VCaP (cell line): ENCODE measurements at regions not wholly inside any gene's neighbourhood (a gene's known extent, or its start where the extent isn't known, plus 50 kb on each side); places are given as distances from the start of the nearest gene placed in this dataset.

Experiments used
- H3K27ac ChIP-seq: fragments of 450-650 bp; 2 replicates; pipeline ENCODE4 v1.5.1; 2017
- TF ChIP-seq, protein P1 (sequence below): fragments of 450-650 bp; conservative IDR thresholded peaks from 2 replicates; pipeline ENCODE4 v1.5.1; 2017; ENCODE audit warnings: mild to moderate bottlenecking, moderate library complexity

DNA sequence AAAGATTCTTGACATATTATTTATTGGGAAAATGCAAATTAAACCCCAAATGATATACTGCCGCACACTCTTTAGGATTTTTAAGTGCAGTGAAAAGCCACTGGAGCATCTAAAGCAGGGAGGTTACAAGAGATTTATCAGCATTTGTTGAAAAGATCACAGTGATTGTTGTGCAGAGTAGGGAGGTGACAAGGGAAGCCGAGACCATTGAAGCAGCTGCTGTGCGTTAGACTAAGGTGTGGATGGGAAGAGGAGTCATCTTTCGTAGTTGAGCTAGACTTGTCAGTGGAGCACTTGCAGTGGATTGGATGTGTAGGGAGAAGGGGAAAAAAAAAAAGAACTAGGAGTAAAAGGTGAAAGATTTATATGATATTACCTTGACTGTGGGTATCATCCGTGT lies 854.6 kb downstream of the NTRK3 start:
- TF ChIP-seq, protein P1, sequence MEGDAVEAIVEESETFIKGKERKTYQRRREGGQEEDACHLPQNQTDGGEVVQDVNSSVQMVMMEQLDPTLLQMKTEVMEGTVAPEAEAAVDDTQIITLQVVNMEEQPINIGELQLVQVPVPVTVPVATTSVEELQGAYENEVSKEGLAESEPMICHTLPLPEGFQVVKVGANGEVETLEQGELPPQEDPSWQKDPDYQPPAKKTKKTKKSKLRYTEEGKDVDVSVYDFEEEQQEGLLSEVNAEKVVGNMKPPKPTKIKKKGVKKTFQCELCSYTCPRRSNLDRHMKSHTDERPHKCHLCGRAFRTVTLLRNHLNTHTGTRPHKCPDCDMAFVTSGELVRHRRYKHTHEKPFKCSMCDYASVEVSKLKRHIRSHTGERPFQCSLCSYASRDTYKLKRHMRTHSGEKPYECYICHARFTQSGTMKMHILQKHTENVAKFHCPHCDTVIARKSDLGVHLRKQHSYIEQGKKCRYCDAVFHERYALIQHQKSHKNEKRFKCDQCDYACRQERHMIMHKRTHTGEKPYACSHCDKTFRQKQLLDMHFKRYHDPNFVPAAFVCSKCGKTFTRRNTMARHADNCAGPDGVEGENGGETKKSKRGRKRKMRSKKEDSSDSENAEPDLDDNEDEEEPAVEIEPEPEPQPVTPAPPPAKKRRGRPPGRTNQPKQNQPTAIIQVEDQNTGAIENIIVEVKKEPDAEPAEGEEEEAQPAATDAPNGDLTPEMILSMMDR, result no peak
- no peak overlapping the region for H3K27ac ChIP-seq

DNA sequence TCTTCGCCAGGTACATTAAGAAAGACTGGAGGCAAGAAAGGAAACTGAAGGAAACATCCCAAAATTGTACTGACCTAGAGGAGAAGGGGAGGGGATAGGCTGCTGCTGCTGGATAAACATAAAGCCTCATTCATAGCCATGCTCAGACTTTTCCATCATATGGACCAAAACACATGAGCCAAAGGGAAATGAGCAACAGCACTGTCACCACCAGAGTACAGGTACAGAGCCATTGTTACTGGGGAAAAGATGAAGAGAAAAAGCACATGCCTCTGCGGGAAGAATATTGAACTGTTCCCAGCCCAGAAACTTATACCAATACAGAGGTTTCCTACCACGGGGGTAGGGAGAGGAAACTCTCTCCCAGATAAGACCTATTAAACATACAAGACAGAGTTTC lies 861.9 kb downstream of the NTRK3 start:
- H3K27ac ChIP-seq, result no peak overlapping the region
- TF ChIP-seq, protein P1, result no peak

DNA sequence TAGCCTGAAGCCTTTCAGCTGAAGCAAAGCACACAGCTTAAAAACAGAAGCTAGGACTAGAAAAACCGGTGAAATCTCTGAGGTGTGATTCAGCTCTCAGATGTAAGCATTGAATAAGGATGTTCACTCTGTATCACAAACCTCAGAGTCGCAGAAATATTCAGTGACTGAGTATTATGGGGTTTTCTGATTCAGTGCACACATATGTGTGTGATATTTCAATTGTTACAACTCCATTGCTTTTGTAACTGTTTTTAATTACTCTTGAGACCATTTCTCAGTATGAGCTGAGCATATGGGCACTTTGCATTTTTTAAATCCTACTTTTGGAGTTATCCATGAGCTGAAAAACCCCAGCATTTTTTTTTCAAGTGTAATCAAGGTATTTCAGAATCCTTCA lies 868.8 kb downstream of the NTRK3 start:
- TF ChIP-seq, protein P1, result no peak
- no peak overlapping the region for H3K27ac ChIP-seq

DNA sequence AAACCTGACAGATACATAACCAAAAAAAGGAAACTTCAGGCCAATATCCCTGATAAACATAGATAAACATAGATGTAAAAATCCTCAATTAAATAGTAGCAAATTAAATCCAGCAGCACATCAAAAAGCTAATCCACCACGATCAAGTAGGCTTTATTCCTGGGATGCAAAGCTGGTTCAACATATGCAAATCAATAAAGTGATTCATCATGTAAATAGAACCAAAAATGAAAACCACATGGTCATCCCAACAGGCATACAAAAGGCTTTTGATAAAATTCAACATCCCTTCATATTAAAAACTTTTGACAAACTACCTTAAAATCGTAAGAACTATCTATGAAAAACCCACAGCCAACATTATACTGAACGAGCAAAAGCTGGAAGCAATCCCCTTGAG lies 882.2 kb downstream of the NTRK3 start:
- TF ChIP-seq, protein P1, result no peak
- no peak overlapping the region for H3K27ac ChIP-seq

DNA sequence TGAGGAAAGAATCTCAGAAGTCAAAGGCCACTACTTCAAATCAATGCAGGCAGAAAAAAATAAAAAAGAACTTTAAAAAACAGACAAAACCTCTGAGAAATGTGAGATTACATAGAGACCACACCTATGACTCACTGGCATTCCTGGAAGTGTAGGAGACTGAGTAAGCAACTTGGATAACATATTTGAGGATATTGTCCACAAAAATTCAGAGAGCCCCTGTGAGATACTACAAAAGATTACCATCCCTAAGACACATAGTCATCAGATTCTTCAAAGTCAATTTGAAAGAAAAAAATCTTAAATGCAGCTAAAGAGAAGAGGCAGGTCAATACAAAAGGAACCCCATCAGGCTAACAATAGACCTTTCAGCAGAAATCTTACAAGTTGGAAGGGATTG lies 887.3 kb downstream of the NTRK3 start:
- no peak overlapping the region for H3K27ac ChIP-seq
- TF ChIP-seq, protein P1, result no peak

DNA sequence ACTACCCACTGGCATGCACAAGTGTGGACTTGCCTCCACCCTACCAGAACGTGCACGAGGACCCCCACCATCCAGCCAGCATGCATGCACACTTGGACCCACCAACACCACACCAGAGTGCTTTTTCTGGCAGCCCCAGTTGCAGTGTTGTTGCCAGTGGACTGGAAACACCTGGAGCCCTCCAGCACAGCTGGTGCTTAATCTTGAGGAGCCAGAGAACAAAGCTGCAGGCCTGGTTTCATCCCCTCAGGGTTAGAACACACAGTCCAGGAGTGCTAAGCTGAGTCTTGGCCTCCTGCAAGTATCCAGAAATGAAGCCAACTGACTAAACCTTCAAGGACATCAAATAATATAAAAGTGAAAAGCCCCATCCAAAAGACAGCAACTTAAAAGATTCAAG lies 888.0 kb downstream of the NTRK3 start:
- TF ChIP-seq, protein P1, result no peak
- H3K27ac ChIP-seq, result no peak overlapping the region

DNA sequence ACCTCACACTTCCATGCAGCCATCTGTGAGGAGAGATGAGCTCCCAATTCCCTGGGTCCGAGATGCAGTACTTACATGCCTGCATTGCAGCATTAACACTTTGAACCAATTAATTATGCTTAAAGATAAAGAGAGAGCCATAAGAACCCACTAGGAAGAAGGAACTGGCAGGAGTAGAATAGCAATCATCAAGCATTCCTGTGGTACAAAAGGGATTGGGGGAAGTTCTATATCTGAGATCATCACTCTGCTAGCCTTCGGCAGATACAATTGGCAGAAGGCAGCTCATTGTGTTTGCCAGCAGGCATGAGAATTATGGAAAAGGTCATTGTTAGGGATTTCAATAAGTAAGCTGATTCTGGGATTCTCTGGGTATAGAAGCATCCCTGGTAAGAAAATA lies 891.4 kb downstream of the NTRK3 start:
- no peak overlapping the region for H3K27ac ChIP-seq
- TF ChIP-seq, protein P1, result no peak

DNA sequence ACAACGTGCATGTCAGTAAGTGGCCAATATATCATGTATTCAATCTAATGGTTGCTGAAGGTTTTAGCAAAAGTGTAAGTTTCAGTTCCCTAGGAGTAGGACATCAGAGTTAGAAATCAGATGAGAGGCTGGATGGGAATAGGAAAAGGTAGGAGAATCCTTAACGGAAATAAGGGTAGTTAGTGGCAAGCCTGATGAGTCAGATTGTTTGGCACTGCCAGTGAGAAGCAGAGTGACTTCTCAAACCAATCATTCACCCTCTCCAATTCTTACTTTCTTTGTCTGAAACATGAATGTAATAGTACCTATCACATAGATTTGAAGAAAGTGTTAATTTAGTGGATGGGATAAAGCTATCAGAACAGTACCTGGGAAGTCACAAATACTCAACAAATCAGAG lies 894.0 kb downstream of the NTRK3 start:
- TF ChIP-seq, protein P1, result no peak
- no peak overlapping the region for H3K27ac ChIP-seq
